Ishikawa (cell line): ENCODE measurements at regions not wholly inside any gene's neighbourhood (a gene's known extent, or its start where the extent isn't known, plus 50 kb on each side); places are given as distances from the start of the nearest gene placed in this dataset.

Source experiments
- CEBPB ChIP-seq: IDR thresholded peaks from 2 replicates; pipeline ENCODE4 v1.6.1; 2012
- CREB1 ChIP-seq: IDR thresholded peaks from 2 replicates; pipeline ENCODE4 v1.6.1; 2012; ENCODE audit warnings: low read depth
- EGR1 ChIP-seq: IDR thresholded peaks from 2 replicates; pipeline ENCODE4 v1.6.1; 2012
- EP300 ChIP-seq: IDR thresholded peaks from 2 replicates; pipeline ENCODE4 v1.6.1; 2012; ENCODE audit warnings: borderline replicate concordance
- FOXM1 ChIP-seq: IDR thresholded peaks from 2 replicates; pipeline ENCODE4 v1.6.1; 2012; ENCODE audit warnings: low read depth, borderline replicate concordance
- MAX ChIP-seq: IDR thresholded peaks from 2 replicates; pipeline ENCODE4 v1.6.1; 2012
- NFIC ChIP-seq: IDR thresholded peaks from 2 replicates; pipeline ENCODE4 v1.6.1; 2012
- RAD21 ChIP-seq: IDR thresholded peaks from 2 replicates; pipeline ENCODE4 v1.6.1; 2012; ENCODE audit warnings: low read depth
- REST ChIP-seq: IDR thresholded peaks from 2 replicates; pipeline ENCODE4 v1.6.1; 2012; ENCODE audit warnings: low read depth, mild to moderate bottlenecking
- TAF1 ChIP-seq: IDR thresholded peaks from 2 replicates; pipeline ENCODE4 v1.6.1; 2012; ENCODE audit warnings: low read depth, mild to moderate bottlenecking
- TCF12 ChIP-seq: IDR thresholded peaks from 2 replicates; pipeline ENCODE4 v1.6.1; 2012; ENCODE audit warnings: low read depth
- TEAD4 ChIP-seq: IDR thresholded peaks from 2 replicates; pipeline ENCODE4 v1.6.1; 2012
- USF1 ChIP-seq: IDR thresholded peaks from 2 replicates; pipeline ENCODE4 v1.6.1; 2012
- YY1 ChIP-seq: IDR thresholded peaks from 2 replicates; pipeline ENCODE4 v1.6.1; 2012; ENCODE audit warnings: low read depth
- ZBTB7A ChIP-seq: IDR thresholded peaks from 2 replicates; pipeline ENCODE4 v1.6.1; 2012; ENCODE audit warnings: low read depth

- TF ChIP-seq TCF12 (no peak), REST (no peak), FOXM1 (no peak), CEBPB (no peak), MAX (no peak), NFIC (no peak), YY1 (no peak)
These were observed 136.5 kb upstream of the C11orf87 start for GRCh38 chr11:109285465-109285864.

- TF ChIP-seq YY1 (no peak), CEBPB (no peak)
These were observed 130.4 kb upstream of the C11orf87 start for GRCh38 chr11:109291553-109291952.

GRCh38 chr11:109298865-109299264 is 123.1 kb upstream of the C11orf87 start:
- TF ChIP-seq EGR1: no peak
- no peak for TF ChIP-seq FOXM1
- no peak for TF ChIP-seq ZBTB7A
- TF ChIP-seq CEBPB: no peak
- no peak for TF ChIP-seq YY1
- TF ChIP-seq TEAD4: no peak
- no peak for TF ChIP-seq CREB1
- no peak for TF ChIP-seq TCF12
- no peak for TF ChIP-seq NFIC
- TF ChIP-seq REST: no peak
- TF ChIP-seq TAF1: no peak
- no peak for TF ChIP-seq RAD21
- no peak for TF ChIP-seq MAX
- no peak for TF ChIP-seq EP300

- no peak for TF ChIP-seq CEBPB
- no peak for TF ChIP-seq RAD21
- TF ChIP-seq ZBTB7A: no peak
- TF ChIP-seq REST: no peak
- no peak for TF ChIP-seq NFIC
- no peak for TF ChIP-seq FOXM1
- TF ChIP-seq TEAD4: no peak
- no peak for TF ChIP-seq TCF12
- TF ChIP-seq EGR1: no peak
- TF ChIP-seq CREB1: no peak
- no peak for TF ChIP-seq USF1
- no peak for TF ChIP-seq MAX
- TF ChIP-seq YY1: no peak
- no peak for TF ChIP-seq TAF1
- no peak for TF ChIP-seq EP300
These were observed 121.8 kb upstream of the C11orf87 start for GRCh38 chr11:109300211-109300610.

- TF ChIP-seq ZBTB7A (no peak), TEAD4 (no peak), REST (no peak), TAF1 (no peak), CREB1 (no peak), CEBPB (no peak), TCF12 (no peak), EP300 (no peak), NFIC (no peak), USF1 (no peak), RAD21 (no peak), YY1 (no peak), EGR1 (no peak), FOXM1 (no peak), MAX (no peak)
These were observed 119.2 kb upstream of the C11orf87 start for GRCh38 chr11:109302591-109303334.
